MM.1S (cell line): ENCODE measurements at regions not wholly inside any gene's neighbourhood (a gene's known extent, or its start where the extent isn't known, plus 50 kb on each side); places are given as distances from the start of the nearest gene placed in this dataset.

Experiments used
- CTCF ChIP-seq: fragments of 300-600 bp; sonication (generic); IDR thresholded peaks from 2 replicates; pipeline ENCODE4 v1.5.1; 2016; ENCODE audit warnings: antibody characterized with exemption, low read length, mixed read lengths
- EZH2phosphoT487 ChIP-seq: fragments of 300-600 bp; sonication (generic); IDR thresholded peaks from 2 replicates; pipeline ENCODE4 v1.6.1; 2018; ENCODE audit warnings: antibody characterized with exemption, low read length

GRCh38 chr12:23099104-23099503 lies 474.1 kb downstream of the ETNK1 start:
- TF ChIP-seq CTCF (no peak), EZH2phosphoT487 (no peak)
